ENCODE measurements at regions not wholly inside any gene's neighbourhood (a gene's known extent, or its start where the extent isn't known, plus 50 kb on each side); places are given as distances from the start of the nearest gene placed in this dataset.

DNA sequence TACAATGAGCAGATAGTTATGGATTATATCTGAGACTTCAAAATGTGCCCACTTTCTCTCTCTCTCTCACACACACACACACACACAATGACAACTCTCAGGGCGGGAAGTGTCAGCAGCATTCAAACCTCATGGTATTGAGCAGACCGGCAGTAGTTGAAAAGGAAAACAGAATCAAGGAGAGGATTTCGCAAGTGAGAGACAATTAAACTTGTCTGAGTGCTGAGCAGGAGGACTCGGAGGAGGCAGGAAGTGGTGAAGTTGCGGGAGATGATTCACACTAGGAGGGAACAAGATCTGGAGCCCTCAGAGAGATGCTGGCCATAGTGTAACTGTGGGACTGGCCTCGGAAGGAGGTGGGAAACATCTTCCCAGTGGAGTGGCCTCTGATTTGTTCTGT is 353.1 kb downstream of the EFNB2 start:
- no peak for DNase-seq (ENCODE audit: extremely low read depth in 1 of 2, low read depth in 1 of 2)

DNA sequence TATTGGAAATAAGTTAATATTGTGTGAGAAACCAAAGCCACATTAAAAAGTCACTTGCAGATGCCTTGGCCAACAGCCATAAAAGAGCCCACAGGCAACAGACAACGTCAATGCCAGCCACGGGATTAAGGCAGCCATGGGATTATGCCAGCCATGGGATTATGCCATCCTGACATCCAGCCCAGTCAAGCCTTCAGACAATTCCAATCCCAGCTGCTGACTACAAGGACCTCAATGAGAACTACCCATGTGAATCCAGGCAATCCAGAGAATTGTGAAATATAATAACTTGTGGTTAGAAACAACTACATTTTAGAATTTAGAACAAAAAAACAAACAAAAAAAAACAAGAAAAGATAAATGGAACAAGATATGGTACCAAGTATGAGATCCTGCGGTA is 356.6 kb downstream of the EFNB2 start:
- DNase-seq (ENCODE audit: extremely low read depth in 1 of 2, low read depth in 1 of 2): no peak

DNA sequence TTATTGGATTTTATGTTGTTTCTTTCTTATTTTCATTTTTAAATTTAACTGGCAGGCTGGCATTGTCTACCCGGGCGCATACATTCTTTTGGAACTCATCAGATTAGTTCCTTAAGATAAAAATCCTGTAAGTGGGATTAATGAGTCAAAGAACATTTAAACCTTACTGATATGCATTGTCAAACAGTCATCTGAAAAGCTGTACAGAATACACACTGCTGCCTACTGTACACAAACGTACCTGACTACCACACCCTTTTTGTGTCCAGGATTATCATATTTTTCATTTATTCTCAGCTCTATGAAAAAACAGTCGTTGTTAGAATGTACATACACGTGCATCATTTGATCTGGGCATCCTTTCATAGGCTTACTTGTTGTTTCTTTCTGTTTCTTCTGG is 358.3 kb downstream of the EFNB2 start:
- DNase-seq (ENCODE audit: extremely low read depth in 1 of 2, low read depth in 1 of 2): no peak

DNA sequence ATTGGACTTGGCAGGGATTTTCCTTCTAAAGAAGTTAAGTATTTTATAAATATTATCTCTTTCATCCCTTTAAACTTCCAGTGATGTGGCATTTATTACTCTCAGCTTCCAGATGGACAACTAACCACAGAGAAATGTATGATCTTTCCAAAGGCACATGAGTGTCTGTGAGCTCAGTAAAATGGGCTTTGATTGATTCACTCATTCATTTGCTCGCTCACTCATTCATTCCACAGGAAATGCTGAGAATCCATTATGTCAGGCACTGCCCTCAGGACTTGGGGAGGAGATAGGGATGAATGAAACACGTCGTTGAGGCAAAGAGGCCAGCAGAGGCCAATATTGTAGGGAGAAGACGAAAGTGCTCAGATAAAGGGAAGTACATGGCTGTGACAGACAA is 359.3 kb downstream of the EFNB2 start:
- no peak for DNase-seq (ENCODE audit: extremely low read depth in 1 of 2, low read depth in 1 of 2)

DNA sequence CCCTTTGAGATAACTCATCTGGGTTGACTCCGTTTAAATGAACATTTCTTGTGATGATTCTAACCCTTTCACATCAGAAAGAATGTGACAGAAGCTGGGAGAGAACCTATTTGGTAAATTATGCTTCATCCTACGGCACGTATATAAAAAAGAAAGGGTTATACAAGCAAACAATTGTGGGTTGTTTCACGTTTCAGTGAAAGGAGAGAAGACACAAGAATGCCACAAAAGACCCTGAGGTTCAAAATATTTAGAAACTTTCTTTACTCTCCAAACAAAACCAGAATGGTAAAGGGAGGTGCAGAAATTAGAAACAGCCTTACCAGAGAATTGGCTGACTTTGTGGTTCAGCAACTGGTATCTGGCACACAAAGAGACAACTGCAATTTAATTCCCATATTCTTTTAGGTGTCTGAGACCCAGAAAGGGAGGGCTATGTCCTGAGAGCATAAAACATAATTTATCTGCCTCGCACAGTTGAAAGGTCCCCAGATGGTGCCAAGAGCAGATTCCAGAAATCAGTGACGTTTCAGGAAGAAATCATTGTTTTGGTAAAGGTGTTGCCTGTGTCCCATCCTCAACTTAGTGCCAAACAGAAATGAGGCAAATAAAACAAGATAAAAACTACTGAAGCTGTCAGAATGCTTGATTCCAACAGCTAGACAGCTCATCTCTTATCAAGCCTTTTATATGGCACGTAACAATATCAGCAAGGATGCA is 361.4 kb downstream of the EFNB2 start:
- DNase-seq (ENCODE audit: extremely low read depth in 1 of 2, low read depth in 1 of 2): no peak

DNA sequence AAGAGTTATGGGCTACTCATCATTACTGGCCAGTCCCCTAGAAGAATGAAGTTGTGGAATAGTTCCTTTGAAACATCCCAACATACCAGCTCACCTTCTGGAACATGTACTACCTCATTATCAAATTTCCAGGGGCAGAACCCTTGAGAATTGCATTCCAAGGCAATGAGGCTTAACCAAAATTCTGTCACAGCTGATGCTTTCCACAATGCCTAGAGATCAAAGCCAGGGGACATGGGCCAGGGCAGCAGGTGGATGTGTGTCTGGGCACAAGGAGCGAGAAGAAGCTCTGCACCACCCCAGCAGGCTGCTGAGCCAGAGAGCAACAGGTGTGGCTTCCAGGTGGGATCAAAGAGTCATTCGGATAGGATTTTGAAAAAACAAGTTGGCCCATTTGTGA is 362.1 kb downstream of the EFNB2 start:
- no peak for DNase-seq (ENCODE audit: extremely low read depth in 1 of 2, low read depth in 1 of 2)

DNA sequence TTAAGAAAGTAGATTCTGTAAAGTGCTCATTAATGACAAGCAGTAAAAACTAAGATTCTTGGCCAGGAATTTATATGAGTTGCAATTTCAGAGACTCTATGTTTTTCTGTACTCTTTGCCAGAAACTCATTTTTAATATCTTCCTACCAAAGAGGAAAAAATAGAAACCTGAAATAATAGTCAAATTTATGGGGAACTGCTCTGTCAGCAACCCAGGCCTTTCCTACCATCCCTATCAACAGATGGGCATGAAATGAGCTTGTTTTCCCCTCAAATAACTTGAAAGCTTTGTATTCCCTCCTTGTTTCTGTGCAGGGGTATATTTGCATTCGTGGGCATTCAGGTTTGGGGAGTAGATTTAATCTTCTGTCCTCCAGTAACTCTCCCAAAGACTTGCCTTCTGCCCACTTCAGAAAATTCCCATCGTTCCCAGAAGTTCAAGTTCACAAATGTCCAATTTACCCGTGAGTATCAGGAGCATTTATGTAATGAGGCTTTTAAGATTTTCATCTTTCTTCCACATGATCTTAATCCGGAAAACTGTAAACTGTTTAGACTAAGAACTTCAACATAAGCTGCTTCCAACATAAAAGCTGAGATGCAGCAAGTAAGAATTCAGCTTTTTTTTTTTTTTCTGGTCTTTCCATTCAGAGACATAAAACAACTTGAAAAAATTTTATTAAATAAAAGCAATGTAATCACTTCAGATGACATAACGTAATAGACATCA is 363.1 kb downstream of the EFNB2 start:
- no peak for DNase-seq (ENCODE audit: extremely low read depth in 1 of 2, low read depth in 1 of 2)

DNA sequence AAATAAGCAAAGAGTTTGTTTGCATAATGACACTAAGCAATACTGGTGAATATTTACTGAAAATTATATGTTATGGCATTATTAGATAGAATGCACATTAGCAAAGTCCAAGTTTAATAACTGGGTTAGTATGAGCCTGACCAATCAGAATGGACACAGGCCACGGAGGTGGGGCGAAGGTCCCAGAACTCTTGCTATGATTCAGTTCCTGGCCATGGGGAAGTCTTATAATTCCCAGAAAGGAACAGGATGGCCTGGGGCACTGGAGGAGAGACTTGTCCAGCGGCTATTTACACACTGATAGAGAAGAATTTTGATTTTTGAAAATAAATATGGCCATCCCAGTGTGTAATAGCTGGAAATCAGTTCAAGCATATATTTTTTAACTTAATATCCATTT is 372.0 kb downstream of the EFNB2 start:
- DNase-seq (ENCODE audit: extremely low read depth in 1 of 2, low read depth in 1 of 2): no peak

DNA sequence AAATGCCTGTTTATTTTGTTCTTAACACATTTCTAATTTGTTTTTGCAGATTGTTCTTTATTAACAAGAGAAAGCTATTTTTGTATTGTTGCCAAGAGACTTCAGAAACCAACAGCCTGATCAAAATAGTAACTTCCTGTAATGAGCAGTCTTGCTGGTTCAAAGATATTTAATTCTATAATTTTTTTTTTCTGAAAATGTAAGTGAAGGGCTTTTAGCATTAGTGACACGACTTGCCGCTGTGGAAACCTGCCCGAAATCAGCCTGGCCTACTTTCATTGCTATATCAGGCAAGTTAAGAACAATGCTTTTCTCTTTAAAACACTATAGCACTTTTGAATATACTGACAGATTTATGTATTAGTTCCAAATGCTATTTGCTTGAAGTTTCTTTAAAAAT is 374.3 kb downstream of the EFNB2 start:
- DNase-seq (ENCODE audit: extremely low read depth in 1 of 2, low read depth in 1 of 2): no peak

DNA sequence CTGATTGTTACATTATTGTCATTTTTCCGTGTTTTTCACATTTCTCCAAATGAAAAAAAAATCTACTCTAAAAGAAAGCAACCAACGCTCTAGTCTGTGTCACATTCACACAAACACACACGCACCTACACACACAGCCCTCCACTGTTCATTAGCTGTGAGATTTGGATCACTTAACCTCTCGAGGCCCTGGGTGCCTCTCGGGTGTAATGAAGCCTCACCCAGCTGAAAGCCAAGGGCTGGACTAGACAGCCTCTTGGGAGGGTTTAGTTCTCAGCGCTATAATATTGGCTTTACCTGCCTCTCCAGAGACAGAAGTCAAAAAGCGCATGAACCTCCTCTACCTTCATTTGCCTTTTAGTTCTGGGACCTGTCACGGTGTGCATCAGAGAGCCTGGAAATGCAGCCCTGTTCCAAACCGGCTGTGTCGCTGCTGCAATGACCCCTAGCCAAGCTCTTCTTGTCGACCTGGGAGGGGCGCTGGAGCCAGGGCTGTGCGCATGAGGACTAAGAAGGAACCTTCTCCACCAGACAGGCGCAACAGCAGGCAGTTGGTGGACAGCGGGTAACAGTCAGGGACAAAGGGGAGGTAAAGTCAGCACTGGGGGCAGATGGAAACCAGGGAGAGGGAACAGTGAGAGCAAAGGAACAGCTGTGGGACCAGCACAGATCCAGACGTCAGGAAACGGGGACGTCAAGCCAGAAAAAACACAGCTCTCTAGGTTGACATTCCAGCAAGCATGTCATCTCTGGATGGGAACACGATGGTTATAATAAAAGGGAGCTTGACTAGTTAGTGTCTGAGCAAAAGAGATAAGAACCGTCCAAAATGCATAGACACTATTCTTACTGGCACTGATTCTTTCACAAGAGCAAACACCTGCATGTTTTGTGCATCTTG is 375.9 kb downstream of the EFNB2 start:
- no peak for DNase-seq (ENCODE audit: extremely low read depth in 1 of 2, low read depth in 1 of 2)

DNA sequence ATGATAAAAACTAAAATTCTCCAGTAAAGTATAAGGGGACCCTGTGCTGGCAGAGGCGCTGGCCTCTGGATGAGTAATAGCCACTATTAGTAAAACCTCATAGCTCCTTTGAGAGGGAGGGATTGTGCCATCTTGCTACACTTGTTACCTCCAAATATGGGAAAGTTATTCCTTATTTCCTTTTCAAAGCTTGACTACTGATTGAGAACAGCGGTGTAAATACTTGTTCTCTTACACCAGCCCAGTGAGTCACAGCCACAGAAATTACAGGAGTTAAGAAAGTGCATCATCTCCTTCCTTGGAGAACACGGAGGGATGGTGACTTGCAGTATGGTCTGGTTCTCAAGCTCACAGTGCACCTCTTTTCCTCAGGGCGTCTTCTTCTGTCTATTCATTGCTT is 379.0 kb downstream of the EFNB2 start:
- DNase-seq (ENCODE audit: extremely low read depth in 1 of 2, low read depth in 1 of 2): no peak

DNA sequence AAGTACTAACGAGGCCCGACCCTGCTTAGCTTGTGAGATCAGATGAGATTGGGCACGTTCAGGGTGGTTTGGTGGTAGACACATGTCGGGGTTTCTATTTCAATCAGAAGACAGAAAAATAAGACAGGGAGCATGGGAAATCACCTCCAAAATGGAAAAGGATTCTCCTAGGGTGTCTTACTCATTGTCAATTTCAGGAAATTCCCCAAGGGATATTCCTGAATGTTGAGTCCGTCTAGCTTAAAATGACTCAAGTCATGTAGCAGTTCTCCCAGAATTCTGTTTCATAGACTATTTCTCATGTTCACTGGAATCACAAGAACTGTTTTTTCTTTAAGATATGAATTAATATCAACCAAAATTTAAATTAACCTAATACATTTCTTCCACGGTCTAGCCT is 380.1 kb downstream of the EFNB2 start:
- DNase-seq (ENCODE audit: extremely low read depth in 1 of 2, low read depth in 1 of 2): no peak

DNA sequence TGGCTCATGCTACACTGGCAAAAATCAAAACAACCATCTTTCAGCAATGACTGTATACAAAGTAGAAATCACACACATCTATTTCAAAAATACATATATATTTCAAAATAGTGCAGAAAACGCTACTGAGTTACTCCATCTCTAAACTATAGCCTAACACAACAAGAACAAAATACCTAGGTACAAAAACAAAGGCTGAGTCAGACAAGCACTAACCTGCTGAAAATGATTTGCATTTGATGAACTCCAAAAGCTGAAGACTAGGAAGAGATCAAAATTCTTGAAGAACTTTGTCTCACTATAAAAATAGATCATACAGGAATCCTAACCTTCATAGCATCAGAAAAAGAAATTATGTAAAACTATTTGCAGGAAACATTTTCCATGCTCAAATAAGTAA is 381.6 kb downstream of the EFNB2 start:
- DNase-seq (ENCODE audit: extremely low read depth in 1 of 2, low read depth in 1 of 2): no peak

DNA sequence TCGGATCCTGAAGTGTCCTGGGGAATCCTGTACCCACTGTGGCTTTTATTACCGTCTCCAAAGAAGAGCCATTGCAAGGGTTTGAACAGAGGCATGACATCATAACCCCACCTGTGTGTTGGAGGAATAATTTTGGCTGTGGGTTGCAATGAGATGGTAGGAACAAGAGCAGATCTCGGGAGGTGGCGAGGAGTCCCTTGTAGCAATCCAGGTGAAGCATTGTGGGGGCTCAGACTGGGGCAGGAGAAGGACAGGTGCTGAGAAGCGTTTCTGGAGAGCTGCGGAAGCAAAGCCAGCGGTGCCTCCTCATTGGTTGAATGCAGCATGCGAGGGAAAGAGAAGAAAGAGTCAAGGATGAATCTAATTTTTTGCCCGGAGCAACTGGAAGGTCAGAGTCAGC is 382.4 kb downstream of the EFNB2 start:
- DNase-seq (ENCODE audit: extremely low read depth in 1 of 2, low read depth in 1 of 2): no peak

DNA sequence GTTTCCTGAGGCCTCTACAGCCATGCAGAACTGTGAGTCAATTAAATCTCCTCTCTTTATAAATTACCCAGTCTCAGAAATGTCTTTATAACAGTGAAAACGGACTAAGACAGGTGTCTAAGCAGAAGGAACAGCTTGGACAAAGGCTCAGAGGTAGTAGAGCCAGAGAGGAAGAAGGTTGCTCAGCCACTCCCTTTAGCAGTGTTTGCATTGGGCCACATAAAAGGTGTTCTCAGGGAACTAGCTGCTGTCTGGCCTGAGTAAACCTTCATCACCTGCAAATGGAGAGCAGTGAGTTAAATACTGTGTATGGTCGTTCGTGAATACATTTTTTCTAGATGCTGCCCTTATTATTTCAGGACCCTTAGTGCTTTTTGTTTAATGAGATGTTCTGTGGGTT is 383.4 kb downstream of the EFNB2 start:
- DNase-seq (ENCODE audit: extremely low read depth in 1 of 2, low read depth in 1 of 2): no peak

DNA sequence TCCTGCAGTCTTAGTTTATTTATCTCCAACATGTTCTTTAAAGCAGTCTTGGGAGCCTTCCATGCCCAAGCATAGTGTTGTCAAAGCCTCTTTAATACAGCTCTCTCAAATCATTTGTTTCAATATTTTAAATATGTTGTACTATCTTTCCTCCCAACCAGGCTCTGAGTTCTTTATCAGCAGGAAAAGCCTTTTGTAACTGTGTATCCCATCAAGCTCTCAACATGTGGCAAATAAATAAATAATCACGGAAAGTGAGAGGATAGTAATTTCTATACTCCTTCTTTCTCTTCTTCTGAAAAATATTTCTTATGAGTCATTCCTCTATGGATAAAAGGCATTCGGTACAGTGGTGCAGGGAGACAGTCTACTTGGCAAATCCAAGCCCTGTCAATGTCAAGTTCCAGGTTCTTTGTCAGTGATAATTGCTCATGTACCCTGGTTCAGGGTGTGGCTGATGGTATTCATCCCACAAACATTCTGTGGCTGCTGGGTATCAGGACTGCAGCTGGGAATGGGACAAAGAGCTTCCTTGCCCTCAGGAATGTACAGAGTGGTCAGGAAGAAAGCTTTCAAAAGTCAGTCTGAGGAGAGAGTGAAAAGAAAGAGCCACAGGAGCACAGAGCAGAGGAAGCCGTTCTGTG is 384.3 kb downstream of the EFNB2 start:
- DNase-seq (ENCODE audit: extremely low read depth in 1 of 2, low read depth in 1 of 2): no peak

DNA sequence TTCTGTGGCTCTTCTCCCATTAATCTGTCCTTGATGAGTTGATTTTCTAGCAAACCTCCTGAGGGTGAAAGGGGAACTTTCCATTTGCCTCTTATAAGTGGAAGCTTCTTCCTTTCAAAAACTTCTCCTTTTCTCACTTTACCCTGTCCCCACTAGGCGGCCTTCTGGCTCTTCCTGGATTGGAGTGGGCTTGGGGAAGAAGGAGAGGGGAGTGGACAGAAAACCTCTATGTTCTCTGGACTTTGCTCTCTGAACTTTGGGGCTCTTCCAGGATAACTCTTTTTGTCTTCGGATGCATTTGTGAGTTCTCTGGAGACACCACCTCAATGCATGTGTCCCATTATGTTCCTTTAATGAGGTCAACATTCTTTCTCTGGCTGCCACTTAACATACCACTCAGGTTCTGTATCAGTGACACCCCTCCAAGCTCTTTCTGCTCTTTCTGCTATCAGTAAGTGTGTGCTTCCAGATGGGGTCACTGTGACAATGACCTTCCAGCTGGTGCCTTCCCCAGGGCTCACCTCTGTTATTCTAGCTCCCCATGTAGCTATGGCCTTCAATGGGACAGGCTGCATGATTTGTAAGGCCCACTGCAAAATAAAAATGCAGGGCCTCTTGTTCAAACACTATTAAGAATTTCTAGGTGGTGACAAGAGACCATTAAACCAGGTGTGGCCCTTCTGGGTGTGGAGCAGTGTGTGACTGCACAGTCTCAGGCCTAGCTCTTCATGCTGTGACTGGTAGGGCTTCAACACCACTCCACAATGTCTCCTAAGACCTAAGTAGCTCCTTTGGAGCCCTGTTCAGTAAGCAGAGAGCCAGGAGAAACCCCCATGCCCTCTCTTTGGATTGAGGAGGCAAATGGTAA is 389.2 kb downstream of the EFNB2 start:
- no peak for DNase-seq (ENCODE audit: extremely low read depth in 1 of 2, low read depth in 1 of 2)

DNA sequence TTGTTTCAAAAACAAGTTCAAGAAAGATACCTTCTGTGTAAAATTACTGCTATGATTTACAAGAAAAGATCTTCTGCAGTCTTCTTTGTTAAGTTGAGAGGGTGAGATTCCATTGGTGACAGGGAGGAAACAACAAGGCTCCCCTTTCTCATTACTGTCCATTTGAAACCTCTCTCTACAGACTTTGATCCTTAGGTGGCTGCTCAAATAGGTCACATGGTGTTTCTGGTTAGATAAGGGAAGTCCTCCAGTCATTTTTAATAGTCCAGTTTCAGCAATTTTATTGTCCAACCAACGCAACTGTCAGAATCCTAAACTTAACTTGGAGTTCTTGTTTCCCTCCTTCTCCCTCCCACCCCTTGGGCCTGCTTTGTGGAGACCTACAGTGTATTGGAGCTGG is 390.4 kb downstream of the EFNB2 start:
- DNase-seq (ENCODE audit: extremely low read depth in 1 of 2, low read depth in 1 of 2): no peak

DNA sequence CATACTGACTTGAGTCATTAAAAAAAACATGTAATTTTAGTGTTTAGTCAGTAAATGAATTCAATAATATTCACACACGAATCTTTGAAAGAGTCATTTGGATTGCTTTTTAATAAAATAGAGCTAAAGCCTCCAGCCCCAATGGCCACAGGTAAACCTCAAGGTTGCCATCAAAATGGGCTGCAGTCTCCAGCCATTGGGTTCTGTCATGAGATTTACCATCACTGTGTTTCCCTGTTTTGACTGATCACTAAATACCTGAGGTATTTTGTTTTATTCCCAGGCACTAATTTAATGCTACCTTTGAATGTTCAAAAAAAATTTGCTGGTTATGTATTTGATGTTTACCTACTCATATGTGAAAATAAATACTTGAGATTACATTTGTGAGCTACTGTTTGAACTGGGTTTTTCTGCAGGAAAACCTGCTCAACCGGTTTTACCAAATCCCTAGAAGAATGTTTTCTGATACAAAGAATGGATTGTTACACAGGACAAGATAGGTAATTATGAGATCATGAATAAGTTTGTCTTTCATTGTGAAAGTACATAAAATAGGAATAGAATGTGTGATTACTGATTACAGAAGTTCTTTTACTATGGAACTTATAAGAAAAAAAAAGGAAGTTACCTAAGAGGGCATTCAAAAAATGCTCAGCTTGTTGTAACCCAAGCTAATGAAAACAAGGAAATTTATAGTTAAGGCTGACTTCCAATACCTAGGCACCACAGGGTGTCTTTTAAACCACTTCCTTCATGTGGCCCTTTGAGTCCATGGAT is 391.3 kb downstream of the EFNB2 start:
- no peak for DNase-seq (ENCODE audit: extremely low read depth in 1 of 2, low read depth in 1 of 2)

DNA sequence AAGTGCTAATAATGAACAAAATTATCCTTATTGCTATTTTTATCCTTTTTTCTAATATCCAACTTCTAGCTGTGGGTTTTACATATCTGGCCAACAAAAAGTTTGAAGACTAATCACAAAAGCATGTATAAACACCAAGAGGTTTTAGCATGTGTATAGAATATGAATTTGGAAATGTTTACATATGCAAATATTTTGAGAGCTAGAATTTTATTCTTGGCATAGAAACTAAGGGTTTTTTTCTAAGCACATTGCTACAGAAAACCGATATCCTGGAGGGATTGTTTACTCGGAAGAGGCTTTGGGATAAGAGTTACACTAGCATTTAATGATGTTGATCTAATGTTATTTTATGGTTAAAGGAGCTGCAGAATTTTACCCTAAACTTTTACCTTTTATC is 392.1 kb downstream of the EFNB2 start:
- DNase-seq (ENCODE audit: extremely low read depth in 1 of 2, low read depth in 1 of 2): no peak
